ENCODE measurements at regions not wholly inside any gene's neighbourhood (a gene's known extent, or its start where the extent isn't known, plus 50 kb on each side); places are given as distances from the start of the nearest gene placed in this dataset.

GRCh38 chr3:28088811-28089526 is 152.4 kb upstream of the CMC1 start:
- no peak for DNase-seq (ENCODE audit: low spot score)

GRCh38 chr3:28089527-28089897 is 151.9 kb upstream of the CMC1 start:
- DNase-seq (ENCODE audit: low spot score): no peak

GRCh38 chr3:28099296-28099695 is 142.1 kb upstream of the CMC1 start:
- no peak for DNase-seq (ENCODE audit: low spot score)

GRCh38 chr3:28101705-28102104 is 139.7 kb upstream of the CMC1 start:
- no peak for DNase-seq (ENCODE audit: low spot score)

- no peak for DNase-seq (ENCODE audit: low spot score)
Observed at GRCh38 chr3:28103861-28104260, 137.6 kb upstream of the CMC1 start.

- DNase-seq (ENCODE audit: low spot score): no peak
Observed at GRCh38 chr3:28104896-28105534, 136.4 kb upstream of the CMC1 start.

GRCh38 chr3:28109829-28110228 is 131.6 kb upstream of the CMC1 start:
- no peak for DNase-seq (ENCODE audit: low spot score)

- DNase-seq (ENCODE audit: low spot score): no peak
Observed at GRCh38 chr3:28110869-28111268, 130.6 kb upstream of the CMC1 start.

- DNase-seq (ENCODE audit: low spot score): no peak
Observed at GRCh38 chr3:28114893-28115292, 126.5 kb upstream of the CMC1 start.

GRCh38 chr3:28115316-28115715 is 126.1 kb upstream of the CMC1 start:
- no peak for DNase-seq (ENCODE audit: low spot score)

GRCh38 chr3:28117598-28117997 is 123.8 kb upstream of the CMC1 start:
- DNase-seq (ENCODE audit: low spot score): no peak

GRCh38 chr3:28118087-28118486 is 123.3 kb upstream of the CMC1 start:
- DNase-seq (ENCODE audit: low spot score): no peak

GRCh38 chr3:28122227-28122626 is 119.2 kb upstream of the CMC1 start:
- DNase-seq (ENCODE audit: low spot score): no peak

- no peak for DNase-seq (ENCODE audit: low spot score)
Observed at GRCh38 chr3:28124882-28125281, 116.5 kb upstream of the CMC1 start.

GRCh38 chr3:28125342-28125741 is 116.1 kb upstream of the CMC1 start:
- no peak for DNase-seq (ENCODE audit: low spot score)

GRCh38 chr3:28130836-28131235 is 110.6 kb upstream of the CMC1 start:
- DNase-seq (ENCODE audit: low spot score): no peak

- DNase-seq (ENCODE audit: low spot score): no peak
Observed at GRCh38 chr3:28132941-28133340, 108.5 kb upstream of the CMC1 start.

- no peak for DNase-seq (ENCODE audit: low spot score)
Observed at GRCh38 chr3:28134198-28134597, 107.2 kb upstream of the CMC1 start.

GRCh38 chr3:28134792-28135375 is 106.5 kb upstream of the CMC1 start:
- no peak for DNase-seq (ENCODE audit: low spot score)

- DNase-seq (ENCODE audit: low spot score): no peak
Observed at GRCh38 chr3:28136607-28137216, 104.7 kb upstream of the CMC1 start.

- no peak for DNase-seq (ENCODE audit: low spot score)
Observed at GRCh38 chr3:28138043-28138610, 103.3 kb upstream of the CMC1 start.

GRCh38 chr3:28139288-28139687 is 102.1 kb upstream of the CMC1 start:
- DNase-seq (ENCODE audit: low spot score): no peak
